Activated CD4-positive, alpha-beta T cell treated with anti-CD3 and anti-CD28 coated beads, Interleukin-2, amount 50 U/mL, for 24 hours (primary cell): ENCODE measurements at regions not wholly inside any gene's neighbourhood (a gene's known extent, or its start where the extent isn't known, plus 50 kb on each side); places are given as distances from the start of the nearest gene placed in this dataset.

Source experiments
- DNase-seq, 2 donors: peaks; one replicate each; pipeline ENCODE4 v3.0.0-alpha.2; 2020; ENCODE audit warnings: low read depth in 1 of 2, low spot score in 1 of 2

DNA sequence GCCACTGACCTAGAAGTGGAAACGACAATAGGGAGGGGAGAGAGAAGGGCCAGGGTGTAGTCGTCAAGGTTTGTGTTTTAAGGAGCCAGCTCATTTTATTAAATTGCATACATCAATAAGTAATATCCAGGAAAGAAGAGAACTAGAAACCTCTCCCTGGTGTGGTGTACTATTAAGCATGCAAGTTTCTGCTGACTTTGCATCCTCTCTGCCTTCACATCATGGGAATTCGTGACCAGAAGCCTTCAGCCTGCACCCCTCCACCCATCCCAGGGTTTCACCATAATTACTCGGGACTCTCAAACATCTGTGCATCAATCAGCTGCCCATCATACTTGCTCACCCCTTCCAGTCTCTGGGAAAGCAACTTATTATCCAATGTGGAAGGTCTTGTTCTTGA is 70.9 kb upstream of the UBE3A start:
- no peak for DNase-seq

DNA sequence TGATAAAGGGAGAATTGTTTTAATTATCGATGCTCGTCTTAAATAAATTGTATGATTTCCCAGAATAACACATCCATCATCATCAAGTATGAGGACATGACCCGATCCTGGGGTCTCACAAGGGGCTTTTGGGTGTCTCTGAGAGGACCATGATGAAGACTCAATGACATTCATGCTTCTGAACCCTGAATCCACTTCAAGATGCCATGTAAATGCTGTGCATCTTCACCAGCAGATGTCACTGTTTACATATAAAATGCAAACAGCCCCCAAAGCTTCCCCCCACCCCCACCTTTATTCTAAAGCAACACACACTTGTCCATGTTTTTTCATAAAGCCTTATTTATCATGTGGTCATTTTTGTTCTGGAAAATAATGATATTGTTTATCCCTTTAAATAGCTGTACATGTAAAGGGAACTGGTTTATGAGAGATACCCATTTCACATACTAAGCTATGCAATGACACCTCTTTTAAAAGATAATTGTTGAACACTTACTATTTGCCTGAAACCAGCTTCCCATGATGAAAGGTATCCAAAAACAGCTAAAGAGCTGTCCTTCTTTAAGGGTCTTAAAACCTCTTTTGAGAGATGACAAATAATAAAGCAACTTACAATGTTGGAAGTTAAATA is 69.7 kb upstream of the UBE3A start:
- DNase-seq, result peak in 1 of 2 donors; percentile 9

DNA sequence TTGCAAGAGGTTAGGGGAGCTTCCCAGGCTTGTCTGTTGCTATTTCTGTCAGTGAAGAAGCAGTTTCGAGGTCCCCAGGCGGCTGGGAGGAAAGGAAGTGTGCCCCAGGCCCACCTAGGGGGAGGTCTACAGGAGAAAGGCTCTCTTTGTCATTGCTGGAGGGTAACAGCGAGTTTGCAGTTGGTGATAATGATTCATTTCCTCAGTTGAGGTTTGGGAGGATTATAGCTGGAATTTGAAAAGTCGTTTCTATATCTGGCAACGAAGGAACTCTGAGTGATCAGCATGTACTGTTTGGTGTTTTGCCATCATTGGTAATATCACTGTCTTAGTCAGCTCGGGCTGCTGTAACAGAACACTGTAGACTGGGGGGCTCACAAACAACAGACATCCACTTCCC is 65.5 kb upstream of the UBE3A start:
- DNase-seq, result no peak

DNA sequence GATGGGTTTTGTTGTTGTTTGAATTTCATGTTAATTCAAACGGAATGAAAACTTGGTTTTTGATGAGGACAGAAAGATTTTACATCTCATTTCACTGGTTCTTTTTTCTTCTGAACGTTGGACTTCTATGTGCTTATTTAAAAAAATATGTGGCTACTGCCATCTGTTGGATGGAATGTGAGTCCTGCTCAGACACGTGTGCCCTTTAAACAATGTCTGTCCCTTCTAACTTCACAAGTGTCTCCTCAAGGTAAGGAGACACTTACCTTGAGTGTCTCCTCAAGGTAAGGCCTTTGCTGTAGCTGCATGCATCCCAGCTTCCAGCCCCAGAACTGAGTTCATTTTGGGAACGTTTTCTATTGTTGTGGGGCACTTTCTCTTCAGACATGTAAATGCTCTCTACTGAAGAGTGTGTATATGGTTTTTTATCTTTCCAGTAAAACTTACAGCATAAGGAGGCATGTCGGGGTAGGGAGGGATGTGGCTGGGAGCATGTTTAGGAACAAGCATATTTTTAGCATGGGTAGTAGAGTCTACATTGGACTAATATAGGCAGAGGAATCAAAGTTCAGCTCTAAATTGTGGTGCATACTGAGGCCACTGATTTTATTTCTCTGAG is 63.1 kb upstream of the UBE3A start:
- no peak for DNase-seq

DNA sequence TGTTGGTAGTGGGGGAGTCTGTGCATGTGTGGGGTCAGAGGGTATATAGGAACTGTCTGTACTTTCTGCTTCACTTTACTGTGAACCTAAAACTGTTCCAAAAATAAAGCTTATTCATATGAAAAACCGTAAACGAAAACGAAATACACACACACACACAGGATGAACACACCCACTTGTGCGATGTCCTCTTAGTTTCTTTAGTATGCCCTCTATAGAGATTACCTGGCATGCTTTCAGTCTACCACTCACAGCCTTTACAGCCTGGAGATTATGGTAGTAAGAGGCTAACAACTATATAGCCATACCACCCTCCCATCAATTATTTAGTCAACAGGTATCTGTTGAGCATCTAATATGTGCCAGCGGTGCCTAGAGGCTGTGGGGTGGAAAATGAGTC is 60.0 kb upstream of the UBE3A start:
- DNase-seq, result no peak

DNA sequence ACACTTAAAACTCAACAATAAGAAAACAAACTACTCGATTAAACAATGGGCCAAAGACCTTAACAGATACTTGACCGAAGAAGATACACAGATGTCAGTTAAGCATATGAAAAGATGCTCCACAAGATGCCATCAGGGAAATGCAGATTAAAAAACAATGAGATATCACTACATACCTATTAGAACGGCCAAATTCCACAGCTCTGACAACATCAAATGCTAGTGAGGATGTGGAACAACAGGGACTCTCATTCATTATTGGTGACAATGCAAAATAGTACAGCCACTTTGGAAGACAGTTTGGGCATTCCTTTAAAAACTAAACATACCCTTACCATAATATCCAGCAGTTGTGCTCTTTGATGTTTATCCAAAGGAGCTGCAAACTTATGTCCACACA is 59.1 kb upstream of the UBE3A start:
- DNase-seq, result no peak

DNA sequence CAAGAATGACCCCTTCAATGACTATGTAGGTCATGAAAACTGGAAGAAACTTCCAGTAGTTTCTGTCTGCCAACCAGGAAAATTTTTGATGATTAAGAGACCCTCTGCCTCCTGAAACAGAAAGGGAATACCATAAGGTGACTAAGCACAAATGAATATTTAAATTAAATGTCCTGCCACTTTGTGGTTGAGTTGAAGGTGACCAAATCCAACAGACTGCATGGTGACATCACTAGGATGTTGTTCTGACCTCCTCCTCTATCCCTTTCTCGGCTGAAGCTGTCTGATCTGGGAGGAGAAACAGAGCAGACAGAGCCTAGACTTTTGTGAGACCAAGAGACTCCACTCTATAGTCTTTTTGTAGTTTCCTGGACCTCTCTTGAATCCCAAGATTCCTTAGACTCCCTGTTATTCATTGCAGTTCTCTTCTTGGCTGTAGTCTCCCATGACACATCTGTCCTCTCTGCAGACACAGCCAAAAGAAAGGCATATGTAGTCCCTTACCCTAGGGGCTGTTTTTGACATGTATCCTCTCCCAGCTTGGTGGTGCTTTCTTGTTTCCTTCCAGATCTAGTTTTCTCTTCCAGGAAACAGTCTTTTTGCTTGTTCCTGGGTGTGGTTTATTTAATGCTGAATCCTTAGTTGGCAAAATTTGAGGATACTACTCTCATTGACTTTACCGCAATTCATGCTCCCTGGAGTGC is 55.2 kb upstream of the UBE3A start:
- DNase-seq, result no peak

DNA sequence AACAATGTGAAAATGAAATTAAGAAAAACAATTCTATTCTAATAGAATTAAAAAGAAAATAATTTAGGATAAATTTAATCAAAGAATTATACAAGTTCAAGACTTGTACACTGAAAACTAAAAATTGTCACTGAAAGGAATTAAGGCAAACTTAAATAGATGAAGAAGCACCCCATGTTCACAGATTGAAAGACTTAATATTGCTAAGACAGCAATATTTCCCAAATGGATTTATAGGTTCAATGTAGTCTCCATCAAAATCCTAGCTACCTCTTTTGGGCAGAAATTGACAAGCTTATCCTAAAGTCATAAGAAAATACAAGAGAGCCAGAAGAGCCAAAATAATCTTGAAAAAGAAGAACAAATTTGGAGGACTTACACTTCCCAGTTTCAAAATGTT is 53.5 kb upstream of the UBE3A start:
- DNase-seq, result no peak
